Right kidney (tissue), 1 donor: ENCODE measurements at regions not wholly inside any gene's neighbourhood (a gene's known extent, or its start where the extent isn't known, plus 50 kb on each side); places are given as distances from the start of the nearest gene placed in this dataset.

Experiments
- DNase-seq: peaks from one replicate; pipeline ENCODE4 v3.0.0-alpha.2; 2016

DNA sequence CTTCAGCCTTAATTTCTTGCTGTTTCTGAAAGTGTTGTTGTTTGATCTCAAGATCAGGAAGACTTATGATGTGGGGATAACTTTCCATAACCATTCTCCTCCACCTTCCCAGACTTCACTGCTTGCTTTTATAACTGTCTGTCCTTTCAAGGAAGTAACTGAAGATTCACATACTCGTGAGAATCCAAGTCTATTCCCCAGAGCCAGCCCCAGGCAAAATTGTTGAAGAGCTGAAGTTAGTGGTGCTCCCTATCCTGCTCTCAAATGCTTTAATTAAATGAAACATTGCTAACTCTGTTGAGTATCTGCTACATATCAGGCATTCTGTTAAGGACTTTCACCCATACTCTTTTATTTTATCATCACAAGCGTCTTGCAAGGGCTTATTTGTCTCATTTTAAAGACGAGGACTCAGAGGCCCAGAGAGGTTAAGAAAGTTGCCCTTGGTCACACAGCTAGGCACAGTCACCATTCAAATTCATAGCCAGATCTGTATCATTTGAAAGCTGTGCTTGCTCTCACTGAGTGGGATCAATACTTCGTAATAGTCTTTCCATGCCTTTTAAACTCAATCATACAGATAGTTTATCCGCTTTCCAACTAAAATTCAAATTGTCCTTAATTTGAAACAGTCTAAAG lies 189.8 kb upstream of the TCF4 start:
- DNase-seq: no peak

DNA sequence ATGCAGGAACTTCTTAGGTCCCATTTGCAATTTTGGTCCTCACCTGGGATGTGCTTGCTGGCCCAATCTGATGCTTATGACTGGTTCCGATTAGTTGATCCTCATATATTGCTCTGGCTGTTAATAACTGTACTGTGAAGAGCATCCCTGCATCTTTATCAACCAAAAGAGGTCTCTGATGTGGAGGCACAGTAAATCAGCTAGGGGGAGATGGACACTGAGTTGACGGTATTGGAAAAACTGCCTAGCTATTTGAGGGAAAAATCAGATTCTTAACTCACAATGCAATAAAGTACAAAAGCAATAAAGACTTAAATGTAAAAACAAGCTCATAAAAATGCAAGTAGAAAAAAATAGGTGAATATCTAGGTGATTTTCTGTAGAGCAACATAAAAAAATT lies 188.0 kb upstream of the TCF4 start:
- no peak for DNase-seq

DNA sequence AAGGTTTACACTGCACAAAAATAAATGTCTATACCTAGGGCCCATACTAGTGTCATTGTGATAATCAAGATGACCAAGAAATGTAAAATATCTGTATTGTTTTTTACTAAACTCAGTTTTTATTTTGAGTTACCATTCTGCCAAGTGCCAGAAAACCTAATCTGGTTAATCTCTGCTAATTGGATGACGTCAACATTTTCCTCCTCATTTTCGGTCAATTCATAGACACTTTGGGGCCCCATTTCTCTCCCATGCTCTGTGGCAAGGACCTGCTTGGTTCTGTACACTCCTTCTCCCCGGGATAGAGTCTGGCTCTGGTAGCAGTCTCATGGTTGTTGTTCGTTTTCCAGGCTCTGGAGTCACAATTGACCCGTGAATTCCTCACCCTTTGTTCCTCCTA lies 186.5 kb upstream of the TCF4 start:
- no peak for DNase-seq

DNA sequence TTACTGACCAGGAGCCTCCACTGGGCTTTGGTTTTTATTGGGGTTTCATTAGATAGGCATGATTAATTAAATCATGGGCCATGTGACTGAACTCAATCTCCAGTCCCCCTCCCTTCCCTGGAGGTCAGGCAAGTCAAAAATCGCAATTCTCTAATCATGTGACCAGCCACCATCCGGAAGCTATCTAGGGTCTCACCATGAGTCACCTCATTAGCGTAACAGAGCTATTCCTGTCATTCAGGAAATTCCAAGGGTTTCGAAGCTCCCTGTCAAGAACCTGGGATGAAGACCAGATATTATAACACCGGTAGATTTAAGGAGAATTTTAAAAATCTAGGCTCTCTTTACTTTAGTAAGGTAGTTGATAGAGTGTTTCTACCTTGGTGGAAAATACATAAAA lies 180.3 kb upstream of the TCF4 start:
- DNase-seq: no peak

DNA sequence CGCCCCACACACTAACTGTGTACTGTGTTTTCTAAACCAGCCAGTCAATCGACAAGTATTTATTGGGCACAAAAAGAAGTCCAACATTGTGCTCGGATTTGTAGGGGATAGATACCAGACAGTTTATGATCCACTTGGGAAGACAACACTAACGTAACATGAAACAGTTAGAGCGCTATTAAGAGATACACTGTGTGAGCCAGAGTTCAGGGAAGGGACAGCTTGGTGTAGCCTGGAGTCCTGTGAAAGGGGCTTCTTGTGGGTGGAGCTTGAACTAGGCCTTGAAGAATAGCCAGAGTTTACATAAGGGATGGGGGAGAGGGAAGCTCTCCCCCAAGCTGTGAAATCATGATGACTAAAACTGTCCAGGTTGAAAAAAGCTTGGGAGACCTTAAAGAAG lies 176.4 kb upstream of the TCF4 start:
- DNase-seq: no peak

DNA sequence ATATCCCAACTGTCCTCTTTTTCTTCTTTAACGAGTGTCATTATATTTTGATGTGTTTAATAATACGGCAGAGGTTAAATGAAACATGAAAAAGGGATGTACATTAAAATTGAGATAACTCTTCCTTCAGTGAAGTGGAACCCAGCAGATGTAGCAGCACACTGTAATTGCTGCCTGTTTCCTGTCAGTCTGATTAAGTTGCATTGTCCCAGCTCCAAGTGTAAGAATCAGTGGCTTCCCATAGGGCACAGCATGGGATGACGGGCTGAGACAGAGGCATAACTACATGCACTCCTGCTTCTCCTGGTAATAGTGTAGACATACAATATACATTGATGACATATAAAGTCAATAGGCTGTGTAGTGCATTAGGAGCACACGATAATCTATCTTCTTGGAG lies 175.8 kb upstream of the TCF4 start:
- no peak for DNase-seq

DNA sequence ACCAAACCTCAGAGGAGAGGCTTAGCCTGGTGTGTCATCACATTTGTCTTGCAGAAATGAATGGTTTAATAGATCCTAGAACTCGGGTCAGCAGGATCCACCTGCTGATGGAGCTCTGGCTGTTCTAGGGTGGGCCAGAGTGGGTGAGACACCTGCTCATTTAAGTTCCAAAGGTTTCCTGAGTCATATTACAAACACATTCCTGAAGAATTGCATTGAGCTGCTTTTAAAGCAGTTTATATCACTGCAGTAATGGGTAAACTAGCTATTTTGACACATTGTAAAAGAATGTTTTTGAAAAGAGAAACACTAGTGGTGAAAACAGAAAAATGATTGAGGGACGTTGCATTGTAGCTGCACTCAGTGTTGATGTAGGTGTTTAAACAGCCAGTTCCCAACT lies 175.3 kb upstream of the TCF4 start:
- DNase-seq: no peak

DNA sequence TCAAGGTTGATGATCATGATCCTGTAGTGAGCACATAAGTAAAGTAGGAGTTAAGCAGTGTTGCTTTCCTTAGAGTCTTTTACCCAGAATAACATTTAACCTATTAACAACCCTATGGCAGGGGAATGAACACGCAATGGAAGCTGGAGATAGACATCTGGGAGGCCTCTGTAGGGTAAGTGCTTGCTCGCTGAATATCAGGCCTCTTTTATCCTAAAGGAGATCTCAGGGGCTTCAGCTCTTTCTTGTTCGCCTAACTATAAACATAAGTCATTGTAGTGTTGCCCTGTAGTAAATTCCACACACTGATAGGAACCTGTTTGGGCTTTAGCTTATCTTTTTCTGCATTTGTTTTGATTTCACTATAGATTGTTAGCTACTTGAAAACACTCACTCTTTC lies 174.4 kb upstream of the TCF4 start:
- no peak for DNase-seq

DNA sequence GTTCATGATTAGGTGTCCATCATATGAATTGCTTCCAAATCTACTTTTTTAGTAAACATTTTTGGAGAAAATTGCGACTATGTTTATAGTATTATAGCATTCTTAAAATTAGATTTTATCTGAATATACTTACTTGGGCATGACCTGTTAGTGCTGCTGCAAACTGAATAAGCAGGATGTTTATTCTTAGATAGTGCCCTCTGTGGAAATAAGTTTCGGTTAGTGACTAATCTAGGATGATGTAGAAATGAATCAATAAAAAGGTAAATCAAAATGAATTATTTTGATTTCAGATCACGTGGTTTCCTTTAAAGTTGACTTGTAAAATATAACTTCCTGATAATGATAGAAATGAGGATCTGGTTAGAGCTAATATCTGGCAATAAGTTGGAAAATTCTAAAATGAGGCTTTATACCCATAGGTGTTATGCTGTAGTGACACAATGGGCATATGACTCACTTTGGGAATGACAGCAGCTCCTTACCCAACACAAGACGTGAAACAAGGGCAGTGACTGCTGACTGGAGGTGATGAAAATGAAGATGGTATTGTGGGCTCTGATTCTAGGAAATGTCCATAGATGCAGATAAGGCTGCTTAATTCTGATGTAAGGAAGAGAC lies 165.8 kb upstream of the TCF4 start:
- DNase-seq: no peak

DNA sequence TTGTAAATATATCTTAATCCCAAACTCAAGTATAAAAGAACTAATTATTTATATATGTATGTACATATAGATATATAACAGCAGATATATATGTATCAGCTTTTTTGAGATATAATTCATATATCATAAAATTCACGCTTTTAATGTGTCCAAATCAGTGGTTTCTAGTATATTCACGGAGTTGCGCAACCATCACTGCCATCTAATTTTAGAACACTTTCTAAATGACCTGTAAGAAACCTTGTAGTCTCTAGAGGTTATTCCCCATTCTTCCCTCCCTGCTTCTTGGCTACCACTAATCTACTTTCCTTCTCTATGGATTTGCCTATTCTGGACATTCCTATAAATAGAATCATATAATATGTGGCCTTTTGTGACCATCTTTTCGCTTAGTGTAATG lies 163.5 kb upstream of the TCF4 start:
- DNase-seq: no peak

DNA sequence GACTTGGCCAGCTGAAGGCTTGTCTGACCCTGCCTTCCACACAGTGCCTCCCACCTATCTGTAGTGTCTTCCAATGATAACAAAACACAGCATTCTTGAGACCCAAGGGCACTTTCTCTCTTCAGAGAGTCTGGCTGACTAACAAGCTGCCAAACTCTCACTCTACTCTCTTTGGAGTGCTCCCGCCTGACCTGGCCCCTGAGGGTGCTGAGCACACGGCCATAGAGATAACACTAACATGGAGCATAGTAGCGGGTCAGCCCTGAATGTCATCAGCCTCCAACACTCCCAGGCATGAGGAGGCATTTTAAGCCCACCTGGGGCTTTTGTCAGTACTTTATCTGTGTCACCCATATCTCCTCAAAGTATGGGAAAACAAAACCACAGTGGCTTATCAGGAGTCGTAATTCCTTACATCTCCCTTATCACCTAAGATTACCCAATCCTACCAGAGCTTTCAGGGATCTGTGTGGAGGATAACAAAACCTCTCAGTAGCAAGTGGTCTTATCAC lies 160.3 kb upstream of the TCF4 start:
- no peak for DNase-seq

DNA sequence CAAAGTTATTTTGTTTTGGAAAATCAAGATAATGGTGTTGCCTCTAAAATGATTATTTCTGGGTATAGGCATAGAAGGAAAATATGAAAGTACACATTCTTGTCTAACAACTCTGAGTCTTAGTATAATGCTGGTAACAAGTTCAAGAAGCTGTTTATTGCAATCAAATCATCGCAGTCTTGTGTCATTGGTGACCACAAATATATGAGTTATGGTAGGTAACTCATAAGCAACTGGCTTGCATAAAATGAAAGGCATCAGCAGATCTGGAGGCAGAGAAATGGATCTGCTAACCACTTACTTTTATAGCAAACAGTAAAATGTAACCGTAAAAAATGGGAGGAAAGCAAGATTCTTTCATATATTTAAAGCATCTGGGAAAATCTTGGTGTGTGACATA lies 156.2 kb upstream of the TCF4 start:
- DNase-seq: no peak

DNA sequence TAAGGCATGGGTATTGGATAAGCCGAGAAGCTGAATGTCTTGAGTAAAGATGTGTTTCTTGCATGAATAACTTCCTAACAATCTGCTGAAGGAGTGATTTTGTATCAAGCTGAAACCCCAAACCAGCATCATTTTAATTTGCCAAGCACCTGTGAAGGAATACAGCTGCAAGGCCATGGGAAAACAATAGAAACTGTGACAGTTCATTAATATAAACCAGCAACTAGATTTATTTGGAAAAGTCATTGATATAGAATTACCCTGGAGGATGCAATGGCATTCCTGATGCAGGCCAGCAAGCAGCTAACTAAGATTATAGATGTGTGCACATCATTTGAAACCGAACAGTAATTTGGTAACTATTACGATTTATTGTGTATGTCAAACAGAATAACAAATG lies 155.7 kb upstream of the TCF4 start:
- DNase-seq: no peak

DNA sequence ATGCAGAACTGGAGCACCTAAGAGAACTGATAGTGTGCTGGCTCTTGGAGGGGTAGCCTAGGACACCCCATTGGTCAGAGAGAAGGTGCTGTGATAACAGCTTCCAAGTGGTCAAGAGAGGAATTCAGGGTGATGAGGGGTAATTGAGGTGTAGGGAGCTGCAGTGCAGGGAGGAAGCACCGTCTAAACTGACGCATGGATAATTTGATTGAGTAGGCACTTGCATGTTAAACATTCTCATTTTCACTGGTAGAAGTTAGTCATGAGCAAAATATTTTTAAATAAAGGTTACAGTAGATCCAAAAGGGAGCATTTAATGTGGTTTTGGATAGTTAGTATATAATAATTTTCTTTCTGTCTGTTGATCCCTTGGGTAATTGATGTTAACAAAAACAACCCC lies 155.1 kb upstream of the TCF4 start:
- no peak for DNase-seq

DNA sequence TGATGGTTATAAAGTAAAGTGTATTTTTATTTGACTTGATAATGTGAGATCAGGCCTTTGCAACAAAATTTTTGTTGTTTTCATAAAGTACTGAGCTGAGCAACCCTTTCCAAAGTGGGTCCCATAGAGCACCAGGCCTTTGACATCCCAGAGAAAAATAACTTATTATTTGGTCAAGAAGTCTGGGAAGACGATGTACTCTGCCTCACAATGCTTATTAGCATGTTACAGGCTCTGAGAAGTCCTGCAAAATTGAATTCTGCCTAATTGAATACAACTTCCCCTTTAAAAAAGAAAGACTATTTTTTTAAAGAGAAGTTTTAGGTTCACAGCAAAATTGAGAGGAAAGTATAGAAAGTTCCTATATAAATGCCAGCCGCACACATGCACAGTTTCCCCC lies 151.5 kb upstream of the TCF4 start:
- no peak for DNase-seq

DNA sequence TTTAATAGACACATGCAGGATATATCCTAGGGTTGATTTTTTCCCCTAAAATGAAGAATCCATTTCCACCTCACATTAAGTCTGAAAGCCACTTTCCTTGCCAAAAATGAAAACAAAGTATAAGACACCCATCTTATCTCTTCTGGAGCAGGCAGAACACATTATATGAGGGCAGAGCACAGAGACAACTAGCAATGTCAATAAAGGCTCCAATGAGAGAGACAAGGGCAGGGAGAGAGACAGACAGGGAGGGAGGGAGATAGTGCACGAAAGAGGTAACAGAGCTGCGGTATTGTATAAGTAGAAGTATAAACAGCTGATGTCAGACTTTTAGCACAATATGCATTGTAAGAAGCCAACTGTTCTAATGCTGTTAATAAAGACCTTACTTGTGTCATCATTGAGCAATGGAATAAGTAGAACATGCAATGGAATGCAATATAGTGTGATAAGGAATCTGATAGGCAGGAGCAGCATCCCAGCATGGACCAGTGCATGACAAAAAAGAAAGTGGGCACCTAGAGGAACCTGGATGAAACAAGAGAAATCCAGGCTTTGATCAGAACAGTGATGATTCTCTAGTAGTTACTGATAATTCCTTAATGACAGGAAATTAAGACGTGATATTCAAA lies 150.6 kb upstream of the TCF4 start:
- DNase-seq: no peak

DNA sequence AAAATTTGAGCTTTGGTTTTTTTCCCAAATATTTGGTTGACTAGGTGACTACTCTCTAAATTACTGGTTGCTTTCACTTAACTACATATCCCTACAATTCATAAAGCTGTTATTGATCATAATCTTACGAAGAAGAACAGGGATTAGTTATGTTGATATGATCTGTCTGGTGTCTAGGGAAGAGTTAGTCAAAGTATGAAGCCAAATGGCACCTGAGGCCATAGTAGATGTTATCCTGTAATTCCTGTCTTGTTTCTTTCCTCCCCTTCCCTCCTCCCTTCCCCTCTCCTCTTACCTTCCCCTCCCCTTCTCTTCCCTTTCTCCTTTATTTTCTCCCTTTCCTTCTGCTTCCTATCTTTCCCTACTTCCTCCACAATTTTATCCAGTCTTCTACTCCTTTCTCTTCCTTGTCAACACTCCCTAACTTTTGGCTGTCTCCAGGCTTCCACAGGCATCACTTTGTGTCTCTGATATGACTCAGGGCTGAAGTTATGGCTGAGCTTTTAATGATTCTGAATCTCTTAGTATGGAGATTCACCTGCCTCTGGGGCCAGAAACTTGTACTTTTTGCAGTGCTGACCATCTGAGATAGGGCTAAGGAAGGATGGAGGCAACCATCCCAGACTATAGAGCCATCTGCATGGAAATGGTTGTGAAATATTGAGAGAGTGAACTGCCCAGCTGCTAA lies 149.9 kb upstream of the TCF4 start:
- no peak for DNase-seq

DNA sequence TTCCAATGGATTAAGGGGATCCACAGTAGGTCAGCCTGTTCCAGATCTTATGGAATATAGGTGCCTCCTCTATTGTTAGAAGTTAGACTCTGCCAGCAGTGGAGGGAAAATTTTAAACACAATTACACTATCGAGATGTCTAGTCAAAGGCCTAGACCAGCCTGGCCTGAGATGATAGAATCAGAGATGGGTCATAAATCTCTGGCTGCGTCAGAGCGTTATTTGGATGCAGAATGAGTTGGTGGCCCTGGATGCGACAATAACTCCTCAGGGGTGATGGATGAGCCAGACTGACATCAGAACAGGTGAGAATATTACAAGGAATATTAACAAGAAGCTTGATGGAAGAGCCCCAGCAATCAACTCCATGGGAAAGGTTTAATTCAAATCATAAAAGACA lies 149.3 kb upstream of the TCF4 start:
- no peak for DNase-seq

DNA sequence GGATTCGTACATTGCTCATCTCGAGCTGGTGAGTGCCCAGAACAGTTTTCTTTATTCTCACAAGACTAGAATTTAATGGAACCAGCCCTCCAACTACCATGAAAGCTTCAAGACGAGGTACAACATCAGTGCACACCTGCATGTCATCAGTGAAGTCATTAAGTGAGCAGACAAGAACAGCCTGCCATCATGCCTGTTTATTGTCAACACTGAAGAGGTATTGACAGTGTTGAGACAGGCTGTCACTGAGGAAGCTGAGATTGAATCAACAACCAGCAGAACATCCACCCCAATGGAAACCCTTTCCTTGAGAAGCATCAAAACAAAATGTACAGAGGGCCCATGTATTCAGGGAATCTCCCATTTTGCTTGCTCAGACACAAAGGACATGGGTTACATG lies 148.0 kb upstream of the TCF4 start:
- no peak for DNase-seq

DNA sequence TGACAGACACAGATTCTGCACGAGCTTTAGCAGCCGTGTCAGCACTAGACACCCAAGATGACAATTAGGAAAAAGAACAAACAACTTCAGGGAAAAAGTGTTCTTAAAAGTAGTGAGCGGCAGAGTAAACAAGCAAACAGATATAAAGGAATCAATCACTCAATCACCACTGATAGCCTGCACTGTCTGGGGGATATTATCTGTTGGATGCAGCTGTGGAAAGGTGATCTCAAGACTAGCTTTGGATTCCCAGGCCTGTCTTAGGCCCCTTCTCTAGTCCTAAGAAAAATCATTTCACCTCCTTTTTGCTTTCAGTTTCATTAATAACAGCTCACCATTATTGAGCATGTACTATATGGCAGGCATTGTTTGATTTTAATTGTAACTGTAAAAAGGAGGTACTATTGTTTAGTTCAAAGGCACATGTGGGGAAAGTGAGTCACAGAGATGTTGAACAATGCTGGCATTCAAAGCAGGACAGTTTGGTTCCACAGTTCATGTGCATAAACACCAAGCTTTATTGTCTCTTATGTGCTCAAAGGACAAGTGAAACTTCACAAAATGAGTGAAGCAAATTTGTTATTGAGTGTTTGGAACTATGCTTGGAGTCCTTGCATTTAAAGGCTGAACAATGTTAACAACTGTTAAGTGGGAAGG lies 147.3 kb upstream of the TCF4 start:
- no peak for DNase-seq

DNA sequence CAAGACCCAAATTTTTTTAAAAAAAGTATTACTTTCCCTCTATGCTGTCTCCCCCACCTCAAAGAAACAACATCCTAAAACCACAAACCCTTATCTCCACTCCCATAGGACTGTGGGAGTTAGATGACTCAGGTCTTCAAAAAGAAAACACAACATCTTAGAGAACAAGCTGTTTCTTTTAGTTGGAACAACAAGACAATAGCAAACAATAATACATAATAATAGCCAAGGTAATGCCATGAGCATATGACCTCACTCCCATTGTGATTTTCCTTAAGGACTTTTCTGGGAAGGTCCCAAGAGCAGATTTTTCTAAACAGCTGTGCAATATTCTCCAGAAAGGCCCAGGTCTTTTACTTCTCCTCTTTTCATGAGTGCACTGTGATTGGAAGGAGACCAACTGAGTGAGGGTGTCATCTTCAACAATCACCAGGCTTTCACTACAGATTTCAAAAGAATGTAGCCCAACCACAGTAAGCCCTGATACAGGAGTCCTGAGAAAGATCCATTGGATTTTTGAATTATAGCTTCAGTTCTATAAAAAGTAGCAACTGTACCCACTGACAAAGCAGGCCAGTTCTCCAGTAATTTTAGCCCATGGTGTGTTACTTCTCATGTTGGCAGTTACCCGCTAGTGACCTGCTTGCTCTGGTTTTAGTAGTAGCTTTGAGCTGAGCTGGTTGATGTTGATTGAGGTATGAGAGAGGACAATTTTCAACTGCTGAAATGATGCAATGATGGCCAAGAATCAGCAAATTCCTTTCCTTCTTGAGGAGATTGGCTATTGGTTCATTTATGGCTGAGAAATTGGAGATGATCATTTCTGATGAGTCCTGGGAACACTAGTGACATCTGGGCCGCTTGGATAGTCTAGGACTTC lies 144.5 kb upstream of the TCF4 start:
- no peak for DNase-seq

DNA sequence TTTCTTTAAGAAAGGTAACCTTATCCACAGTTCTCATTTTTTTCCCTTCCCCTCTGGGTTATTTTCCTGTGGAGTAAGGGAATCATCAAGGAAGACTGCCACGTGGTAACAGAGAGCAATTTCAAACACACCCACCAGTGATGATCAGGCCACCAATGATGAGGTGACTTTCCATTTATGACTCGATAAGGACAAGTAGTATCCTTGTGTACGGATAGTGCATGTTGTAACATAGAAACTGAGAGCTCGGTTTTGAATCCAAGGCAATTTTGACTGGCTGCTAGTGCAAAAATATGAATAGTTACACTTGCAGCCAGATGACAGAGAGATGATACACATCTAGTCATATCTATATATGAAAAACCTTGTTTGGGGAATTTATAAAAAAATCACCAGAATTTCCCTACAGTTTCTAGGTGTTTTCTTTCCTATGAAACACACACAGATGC lies 143.6 kb upstream of the TCF4 start:
- DNase-seq: no peak
